ENCODE measurements at regions not wholly inside any gene's neighbourhood (a gene's known extent, or its start where the extent isn't known, plus 50 kb on each side); places are given as distances from the start of the nearest gene placed in this dataset.
"Not testable (repeated sequence)": the region's sequence is repeated elsewhere in the genome, so short reads cannot be mapped to it uniquely, and the experiment has no call there.

DNA sequence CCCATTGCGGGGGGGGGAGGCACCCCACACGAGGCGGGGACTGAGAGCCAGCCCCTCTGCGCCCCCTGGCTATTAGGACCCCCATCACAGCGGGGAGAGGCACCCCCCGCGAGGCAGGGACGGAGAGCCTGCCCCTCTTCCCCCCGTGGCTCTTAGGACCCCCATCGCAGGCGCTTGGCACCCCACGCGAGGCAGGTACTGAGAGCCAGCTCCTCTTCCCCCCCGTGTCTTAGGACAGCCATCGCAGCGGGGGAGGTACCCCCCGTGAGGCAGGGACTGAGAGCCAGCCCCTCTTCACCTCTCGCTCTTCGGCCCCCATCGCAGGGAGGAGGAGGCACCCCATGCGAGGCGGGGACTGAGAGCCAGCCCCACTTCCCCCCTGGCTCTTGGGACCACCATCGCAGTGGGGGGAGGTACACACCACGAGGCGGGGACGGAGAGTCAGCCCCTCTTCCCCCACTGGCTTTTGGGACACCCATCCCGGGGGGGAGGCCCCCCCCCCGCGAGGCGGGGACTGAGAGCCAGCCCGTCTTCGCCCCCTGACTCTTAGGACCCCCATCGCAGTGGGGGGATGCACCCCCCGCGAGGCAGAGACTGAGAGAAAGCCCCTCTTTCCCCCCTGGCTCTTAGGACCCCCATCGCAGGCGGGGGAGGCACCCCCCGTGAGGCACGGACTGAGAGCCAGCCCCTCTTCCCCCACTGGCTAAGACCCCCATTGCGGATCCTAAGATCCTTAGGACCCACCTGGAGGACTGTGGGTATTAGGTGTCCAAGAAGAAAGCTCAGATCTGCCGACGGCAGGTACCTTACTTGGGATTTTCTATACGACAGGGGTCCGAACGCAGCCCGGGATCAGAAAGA is 198.6 kb upstream of the PZP start:
- peak overlapping the region; percentile 43 for H3K4me3 ChIP-seq
- no peaks in the 10 kb centered on the region for H3K36me3 ChIP-seq
- H3K9me3 ChIP-seq, result no peaks in the 10 kb centered on the region
- intact Hi-C loops (cut with DNase I), result no loop called here
- no peak for DNase-seq
- TF ChIP-seq, protein P1, sequence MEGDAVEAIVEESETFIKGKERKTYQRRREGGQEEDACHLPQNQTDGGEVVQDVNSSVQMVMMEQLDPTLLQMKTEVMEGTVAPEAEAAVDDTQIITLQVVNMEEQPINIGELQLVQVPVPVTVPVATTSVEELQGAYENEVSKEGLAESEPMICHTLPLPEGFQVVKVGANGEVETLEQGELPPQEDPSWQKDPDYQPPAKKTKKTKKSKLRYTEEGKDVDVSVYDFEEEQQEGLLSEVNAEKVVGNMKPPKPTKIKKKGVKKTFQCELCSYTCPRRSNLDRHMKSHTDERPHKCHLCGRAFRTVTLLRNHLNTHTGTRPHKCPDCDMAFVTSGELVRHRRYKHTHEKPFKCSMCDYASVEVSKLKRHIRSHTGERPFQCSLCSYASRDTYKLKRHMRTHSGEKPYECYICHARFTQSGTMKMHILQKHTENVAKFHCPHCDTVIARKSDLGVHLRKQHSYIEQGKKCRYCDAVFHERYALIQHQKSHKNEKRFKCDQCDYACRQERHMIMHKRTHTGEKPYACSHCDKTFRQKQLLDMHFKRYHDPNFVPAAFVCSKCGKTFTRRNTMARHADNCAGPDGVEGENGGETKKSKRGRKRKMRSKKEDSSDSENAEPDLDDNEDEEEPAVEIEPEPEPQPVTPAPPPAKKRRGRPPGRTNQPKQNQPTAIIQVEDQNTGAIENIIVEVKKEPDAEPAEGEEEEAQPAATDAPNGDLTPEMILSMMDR (IDR thresholded peaks at IDR 0.05), result no peak
- H3K4me1 ChIP-seq, result no peaks in the 10 kb centered on the region
- H3K27ac ChIP-seq, result no peak overlapping the region
- no peak for ATAC-seq
- no peaks in the 10 kb centered on the region for H3K27me3 ChIP-seq (ENCODE audit: low read depth)

DNA sequence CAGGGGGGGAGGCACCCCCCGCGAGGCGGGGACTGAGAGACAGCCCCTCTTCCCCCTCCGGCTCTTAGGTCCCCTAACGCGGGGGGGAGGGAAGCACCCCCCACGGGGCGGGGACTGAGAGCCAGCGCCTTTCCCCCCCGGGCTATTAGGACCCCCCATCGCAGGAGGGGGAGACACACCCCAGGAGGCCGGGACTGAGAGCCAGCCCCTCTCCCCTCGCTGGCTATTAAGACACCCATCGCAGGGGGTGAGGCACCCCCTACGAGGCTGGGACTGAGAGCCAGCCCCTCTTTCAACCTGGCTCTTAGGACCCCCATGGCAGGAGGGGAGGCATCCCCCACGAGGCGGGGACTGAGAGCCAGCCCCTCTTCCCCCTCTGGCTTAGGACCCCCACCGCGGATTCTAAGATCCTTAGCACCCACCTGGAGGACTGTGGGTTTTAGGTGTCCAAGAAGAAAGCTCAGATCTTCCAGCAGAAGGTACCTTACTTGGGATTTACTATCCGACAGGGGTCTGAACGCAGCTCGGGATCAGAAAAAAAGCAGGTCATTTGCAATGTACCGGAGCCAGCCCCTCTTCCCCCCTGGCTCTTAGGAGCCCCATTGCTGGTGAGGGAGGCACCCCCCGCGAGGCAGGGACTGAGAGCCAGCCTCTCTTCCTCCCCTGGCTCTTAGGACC is 197.8 kb upstream of the PZP start:
- DNase-seq, result no peak
- H3K4me1 ChIP-seq, result no peaks in the 10 kb centered on the region
- TF ChIP-seq, protein P1 (IDR thresholded peaks at IDR 0.05), result no peak
- ATAC-seq, result peak in 1 of 2 donors; percentile 30
- no peaks in the 10 kb centered on the region for H3K36me3 ChIP-seq
- no peaks in the 10 kb centered on the region for H3K27me3 ChIP-seq (ENCODE audit: low read depth)
- peak overlapping the region; percentile 43 for H3K4me3 ChIP-seq
- no peaks in the 10 kb centered on the region for H3K9me3 ChIP-seq
- H3K27ac ChIP-seq, result no peak overlapping the region
- intact Hi-C loops (cut with DNase I), result no loop called here

DNA sequence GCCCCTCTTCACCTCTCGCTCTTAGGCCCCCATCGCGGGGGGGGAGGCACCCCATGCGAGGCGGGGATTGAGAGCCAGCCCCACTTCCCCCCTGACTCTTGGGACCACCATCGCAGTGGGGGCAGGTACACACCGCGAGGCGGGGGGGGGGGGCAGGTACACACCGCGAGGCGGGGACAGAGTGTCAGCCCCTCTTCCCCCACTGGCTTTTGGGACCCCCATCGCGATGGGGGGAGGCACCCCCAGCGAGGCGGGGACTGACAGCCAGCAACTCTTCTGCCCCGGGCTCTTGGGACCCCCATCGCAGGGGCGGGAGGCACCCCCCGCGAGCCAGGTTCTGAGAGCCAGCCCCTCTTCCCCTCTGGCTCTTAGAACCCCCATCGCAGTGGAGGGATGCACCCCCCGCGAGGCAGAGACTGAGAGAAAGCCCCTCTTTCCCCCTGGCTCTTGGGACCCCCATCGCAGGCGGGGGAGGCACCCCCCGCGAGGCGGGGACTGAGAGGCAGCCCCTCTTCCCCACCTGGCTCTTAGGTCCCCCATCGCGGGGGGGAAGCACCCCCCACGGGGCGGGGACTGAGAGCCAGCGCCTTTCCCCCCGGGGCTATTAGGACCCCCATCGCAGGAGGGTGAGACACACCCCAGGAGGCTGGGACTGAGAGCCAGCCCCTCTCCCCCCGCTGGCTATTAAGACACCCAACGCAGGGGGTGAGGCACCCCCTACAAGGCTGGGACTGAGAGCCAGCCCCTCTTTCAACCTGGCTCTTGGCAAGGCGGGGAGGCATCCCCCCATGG is 196.5 kb upstream of the PZP start:
- H3K27me3 ChIP-seq (ENCODE audit: low read depth), result no peaks in the 10 kb centered on the region
- TF ChIP-seq, protein P1 (IDR thresholded peaks at IDR 0.05), result no peak
- H3K36me3 ChIP-seq, result no peaks in the 10 kb centered on the region
- intact Hi-C loops (cut with DNase I), result no loop called here
- H3K4me1 ChIP-seq, result no peaks in the 10 kb centered on the region
- ATAC-seq (peak; percentile 40 to 65), DNase-seq (no peak)
- H3K9me3 ChIP-seq, result no peaks in the 10 kb centered on the region
- no peak overlapping the region for H3K27ac ChIP-seq
- H3K4me3 ChIP-seq, result no peak overlapping the region

DNA sequence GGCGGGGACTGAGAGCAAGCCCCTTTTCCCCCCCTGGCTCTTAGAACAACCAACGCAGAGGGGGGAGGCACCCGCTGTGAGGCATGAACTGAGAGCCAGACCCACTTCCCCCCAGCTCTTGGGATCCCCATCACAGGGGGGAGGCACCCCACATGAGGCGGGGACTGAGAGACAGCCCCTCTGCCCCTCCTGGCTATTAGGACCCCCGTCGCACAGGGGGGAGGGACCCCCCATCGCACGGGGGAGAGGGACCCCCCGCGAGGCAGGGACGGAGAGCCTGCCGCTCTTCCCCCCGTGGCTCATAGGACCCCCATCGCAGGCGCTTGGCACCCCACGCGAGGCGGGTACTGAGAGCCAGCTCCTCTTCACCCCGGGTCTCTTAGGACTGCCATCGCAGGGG is 195.8 kb upstream of the PZP start:
- H3K36me3 ChIP-seq, result no peaks in the 10 kb centered on the region
- ATAC-seq (no peak), DNase-seq (no peak)
- H3K27ac ChIP-seq, result no peak overlapping the region
- H3K4me3 ChIP-seq, result no peak overlapping the region
- no peaks in the 10 kb centered on the region for H3K4me1 ChIP-seq
- H3K9me3 ChIP-seq, result no peaks in the 10 kb centered on the region
- intact Hi-C loops (cut with DNase I), result no loop called here
- TF ChIP-seq, protein P1 (IDR thresholded peaks at IDR 0.05), result no peak
- H3K27me3 ChIP-seq (ENCODE audit: low read depth), result no peaks in the 10 kb centered on the region

DNA sequence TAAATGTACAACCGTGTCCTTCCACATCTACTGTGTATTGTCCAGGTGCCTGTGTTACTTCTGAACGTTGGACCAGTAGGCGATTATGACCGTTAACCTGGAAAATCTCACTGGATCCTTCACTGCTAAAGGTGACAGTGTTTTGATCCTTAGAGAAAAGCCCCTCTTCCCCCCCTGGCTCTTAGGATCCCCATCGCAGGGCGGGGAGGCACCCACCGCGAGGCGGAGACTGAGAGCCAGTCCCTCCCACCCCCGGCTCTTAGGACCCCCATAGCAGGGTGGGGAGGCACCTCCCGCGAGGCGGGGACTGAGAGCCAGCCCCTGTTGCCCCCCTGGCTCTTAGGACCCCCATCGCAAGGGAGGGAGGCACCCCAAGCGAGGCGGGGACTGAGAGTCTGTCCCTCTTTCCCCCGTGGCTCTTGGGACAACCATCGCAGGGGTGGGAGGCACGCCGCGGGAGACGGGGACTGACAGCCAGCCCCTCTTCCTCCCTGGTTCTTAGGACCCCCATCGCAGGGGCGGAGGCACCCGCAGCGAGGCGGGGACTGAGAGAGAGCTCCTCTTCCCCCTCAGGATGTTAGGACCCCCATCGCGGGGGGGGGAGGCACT is 194.3 kb upstream of the PZP start:
- intact Hi-C loops (cut with DNase I); H3K27ac ChIP-seq; H3K9me3 ChIP-seq; H3K36me3 ChIP-seq; H3K4me3 ChIP-seq; DNase-seq; H3K4me1 ChIP-seq; H3K27me3 ChIP-seq (ENCODE audit: low read depth): not testable (repeated sequence)
- peak in 1 of 2 donors; percentile 23 for ATAC-seq

DNA sequence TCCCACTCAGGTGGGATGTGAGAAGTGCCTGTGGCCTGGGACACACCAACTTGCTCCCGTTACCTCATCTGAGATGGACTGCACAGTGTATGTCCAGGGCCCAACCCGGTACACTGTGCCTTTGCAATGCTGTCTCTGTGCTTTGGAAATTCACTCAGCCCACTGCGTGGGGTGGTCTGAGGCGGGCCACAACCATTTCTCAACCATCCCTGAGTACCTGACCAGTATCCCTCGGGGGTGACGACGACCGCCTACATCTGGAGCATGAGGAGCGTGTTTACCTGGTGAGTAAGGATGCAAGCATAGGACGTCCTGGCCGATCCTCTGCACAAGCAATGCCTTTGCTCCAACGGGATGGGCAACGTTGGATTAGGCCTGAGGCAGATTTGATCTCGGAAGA is 188.2 kb upstream of the PZP start:
- ATAC-seq; H3K36me3 ChIP-seq; H3K27ac ChIP-seq; H3K4me3 ChIP-seq; H3K4me1 ChIP-seq; H3K27me3 ChIP-seq (ENCODE audit: low read depth); H3K9me3 ChIP-seq; intact Hi-C loops (cut with DNase I); DNase-seq: not testable (repeated sequence)

DNA sequence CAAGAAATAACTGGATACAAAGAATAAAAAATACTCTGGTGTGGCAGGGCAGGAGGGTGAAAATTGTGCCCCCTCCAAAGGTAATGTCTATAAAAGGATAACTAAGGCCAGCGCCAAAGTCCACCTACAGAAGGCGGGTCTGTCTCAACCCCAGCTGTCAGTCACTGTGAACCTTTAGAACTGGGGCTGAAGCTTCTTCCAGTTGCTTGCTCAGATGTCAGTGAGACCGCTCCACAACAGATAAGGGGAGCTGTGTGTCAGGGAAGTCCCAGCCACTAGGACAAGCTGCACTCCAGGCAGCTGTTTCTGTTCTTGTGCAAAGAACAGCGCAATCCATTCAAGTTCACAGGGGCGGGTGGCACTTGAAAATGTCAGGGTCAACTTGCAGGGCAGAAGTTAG is 187.0 kb upstream of the PZP start:
- H3K27ac ChIP-seq; H3K9me3 ChIP-seq; H3K4me1 ChIP-seq; H3K36me3 ChIP-seq; ATAC-seq; intact Hi-C loops (cut with DNase I); DNase-seq; H3K27me3 ChIP-seq (ENCODE audit: low read depth); H3K4me3 ChIP-seq: not testable (repeated sequence)

All from lower lobe of right lung (tissue), 2 donors.